GM18867 (cell line): ENCODE measurements at regions not wholly inside any gene's neighbourhood (a gene's known extent, or its start where the extent isn't known, plus 50 kb on each side); places are given as distances from the start of the nearest gene placed in this dataset.
"Not testable (repeated sequence)": the region's sequence is repeated elsewhere in the genome, so short reads cannot be mapped to it uniquely, and the experiment has no call there.

ENCODE experiments used
- ATAC-seq: cut with Tn5 transposase; IDR thresholded peaks from one replicate; pipeline ENCODE4 v1.9.1; 2021; ENCODE audit warnings: mild to moderate bottlenecking, moderate library complexity; ENCODE audit not compliant: unreplicated experiment

DNA sequence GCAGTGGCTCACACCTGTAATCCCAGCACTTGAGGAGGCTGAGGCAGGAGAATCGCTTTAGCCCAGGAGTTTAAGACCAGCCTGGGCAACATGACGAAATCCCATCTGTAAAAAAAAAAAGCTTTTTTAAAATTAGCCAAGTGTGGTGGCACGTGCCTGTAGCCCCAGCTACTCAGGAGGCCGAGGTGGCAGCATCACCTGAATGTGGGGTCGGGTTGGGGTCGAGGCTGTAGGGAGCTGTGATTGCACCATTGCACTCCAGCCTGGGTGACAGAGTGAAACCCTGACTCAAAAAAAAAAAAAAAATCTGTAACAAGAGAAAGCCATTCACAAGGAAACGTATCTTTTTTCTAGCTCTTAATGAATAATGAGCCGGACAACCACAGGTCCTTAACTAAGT is 74.7 kb upstream of the DLG1 start:
- no peak for ATAC-seq

GRCh38 chr3:197372047-197372661 is 73.7 kb upstream of the DLG1 start:
- no peak for ATAC-seq

DNA sequence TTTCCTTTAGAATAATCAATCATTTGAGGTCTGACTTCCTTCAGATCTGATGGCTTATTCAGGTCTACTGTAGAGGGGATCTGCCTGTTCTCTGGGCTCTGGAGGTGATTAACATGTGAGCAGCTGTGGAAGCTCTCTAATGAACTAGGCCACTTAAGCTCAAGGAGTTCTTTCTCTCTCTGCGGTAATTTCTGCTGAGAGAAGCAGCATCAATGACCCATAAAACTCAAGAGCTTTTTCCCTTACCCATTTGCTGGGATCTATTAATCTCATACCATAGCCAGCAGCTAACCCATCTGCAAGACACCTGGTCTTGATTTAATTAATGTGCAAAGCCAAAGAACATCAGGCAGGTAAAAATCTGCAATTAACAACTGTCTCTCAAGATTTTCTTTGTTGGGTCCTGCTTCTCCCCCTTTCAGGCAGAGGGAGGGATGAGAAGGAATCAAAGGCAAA is 73.2 kb upstream of the DLG1 start:
- ATAC-seq = no peak

- ATAC-seq = no peak
Observed at GRCh38 chr3:197369545-197369944, 71.1 kb upstream of the DLG1 start.

GRCh38 chr3:197368821-197369220 is 70.4 kb upstream of the DLG1 start:
- no peak for ATAC-seq

- no peak for ATAC-seq
Observed at GRCh38 chr3:197368330-197368729, 69.9 kb upstream of the DLG1 start.

DNA sequence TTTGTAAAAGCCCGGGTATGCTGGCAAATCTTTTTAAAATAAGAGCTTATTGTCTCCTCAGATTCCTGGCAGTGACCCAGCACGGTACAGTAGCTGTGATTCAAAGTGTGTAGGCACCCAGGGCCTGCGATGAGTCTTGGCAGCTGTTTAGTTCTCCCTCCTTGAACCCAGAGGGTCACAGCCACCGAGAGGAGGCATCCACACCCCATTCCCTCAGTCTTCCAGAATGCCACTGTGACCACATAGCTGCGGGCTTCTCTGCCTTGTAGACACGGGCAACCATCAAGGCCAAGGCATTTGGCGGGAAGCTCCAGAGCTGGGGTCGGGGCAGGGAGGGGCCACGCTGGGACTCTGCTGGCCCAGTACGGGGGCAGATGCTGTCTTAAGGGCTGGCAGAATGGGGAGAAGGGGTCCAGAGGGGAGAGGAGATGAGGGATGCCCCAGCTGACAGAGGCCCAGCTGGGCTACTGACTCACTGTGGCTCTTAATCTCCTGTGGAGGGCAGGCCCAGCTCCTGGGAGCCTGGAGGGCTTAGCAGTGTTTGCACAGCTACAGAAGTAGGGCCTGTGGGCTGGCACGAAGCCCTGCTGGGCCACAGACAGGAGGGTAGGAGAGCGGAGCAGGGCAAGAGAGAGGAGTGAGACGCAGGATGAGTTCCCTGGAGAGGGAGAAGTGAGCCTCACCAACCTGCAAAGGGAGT is 68.8 kb upstream of the DLG1 start:
- ATAC-seq = no peak

- no peak for ATAC-seq
Observed at GRCh38 chr3:197366301-197367044, 68.1 kb upstream of the DLG1 start.

DNA sequence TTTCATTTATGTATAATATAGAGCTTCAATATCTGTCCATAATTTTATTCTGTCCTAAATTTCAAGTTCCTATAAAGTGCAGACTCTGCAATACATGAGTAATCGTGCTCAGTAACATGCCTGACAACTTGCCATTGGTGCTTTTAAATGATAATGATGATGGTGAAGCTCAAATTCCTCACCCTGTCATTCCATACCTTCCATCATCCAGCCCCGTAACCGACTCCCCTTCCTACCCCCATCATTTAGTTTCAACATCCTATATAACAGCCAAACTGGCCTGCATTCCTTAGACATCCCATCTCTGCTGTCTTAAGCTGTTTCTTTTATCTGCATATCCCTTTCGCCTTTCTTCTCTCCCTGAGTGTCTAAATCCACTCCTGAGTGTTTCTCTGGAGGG is 67.2 kb upstream of the DLG1 start:
- ATAC-seq = no peak

- no peak for ATAC-seq
Observed at GRCh38 chr3:197364410-197365071, 66.1 kb upstream of the DLG1 start.

DNA sequence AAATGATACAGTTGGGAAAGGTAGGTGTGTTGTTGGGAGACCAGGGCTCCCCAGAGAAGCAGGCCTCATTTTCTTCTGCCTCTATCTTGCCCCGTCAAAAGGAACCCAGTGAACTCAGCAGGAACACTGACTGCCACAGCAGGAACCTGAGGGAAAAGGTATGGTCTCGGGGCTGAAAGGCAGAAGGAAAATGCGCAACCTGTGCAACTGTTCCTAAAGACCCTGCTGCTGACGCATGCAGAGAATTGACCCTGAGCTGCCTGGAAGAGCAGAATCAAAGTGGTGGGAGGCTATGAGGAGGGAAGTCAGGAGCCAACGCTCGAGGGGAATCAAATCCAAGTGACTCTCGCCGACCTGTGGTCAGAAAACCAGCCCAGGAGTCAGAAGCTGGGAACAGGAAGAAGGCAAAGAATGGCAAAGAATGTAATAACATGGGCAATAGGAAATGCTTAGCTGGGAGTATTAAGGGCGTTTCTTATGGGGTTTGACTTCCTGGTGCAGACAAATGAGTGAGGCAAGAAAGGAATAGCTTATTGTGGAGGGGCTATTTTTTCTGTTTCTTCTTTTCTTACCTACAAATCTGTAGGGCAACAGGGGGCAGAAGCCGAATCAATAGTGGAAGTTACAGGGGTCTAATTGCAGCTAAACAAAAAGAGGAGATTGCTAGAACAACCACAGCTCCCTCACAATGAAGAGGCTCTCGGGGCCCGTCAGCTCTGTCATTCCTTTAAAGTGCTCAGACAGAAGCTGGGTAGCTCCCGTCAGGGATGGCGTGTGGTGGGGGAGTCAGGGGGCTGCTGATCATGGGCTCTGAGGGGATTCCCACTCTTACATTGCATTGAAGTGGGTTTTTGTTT is 65.4 kb upstream of the DLG1 start:
- ATAC-seq = no peak

DNA sequence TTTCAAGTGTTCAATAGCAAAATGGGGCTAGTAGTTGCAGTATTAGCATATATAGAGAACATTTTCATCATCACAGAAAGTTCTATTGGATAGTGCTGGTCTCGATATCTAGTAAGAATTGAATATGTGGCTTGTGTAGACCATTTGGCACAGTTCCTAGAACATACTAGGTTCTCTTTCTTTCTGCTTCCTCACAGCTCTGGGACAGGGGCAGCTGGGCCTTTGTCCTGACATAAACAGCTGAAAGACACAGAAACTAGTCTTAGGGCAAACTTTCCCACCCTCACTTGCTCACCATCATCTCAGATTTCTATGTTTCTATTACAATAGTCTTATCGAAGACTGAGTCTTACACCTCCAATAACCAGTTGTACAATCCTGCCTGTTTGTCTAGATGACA is 63.7 kb upstream of the DLG1 start:
- ATAC-seq = no peak

- not testable (repeated sequence) for ATAC-seq
Observed at GRCh38 chr3:197360095-197360494, 61.7 kb upstream of the DLG1 start.

- ATAC-seq = not testable (repeated sequence)
Observed at GRCh38 chr3:197359476-197359875, 61.1 kb upstream of the DLG1 start.

- ATAC-seq = no peak
Observed at GRCh38 chr3:197356741-197357140, 58.3 kb upstream of the DLG1 start.

- ATAC-seq = peak; percentile 73
Observed at GRCh38 chr3:197356275-197356674, 57.9 kb upstream of the DLG1 start.

DNA sequence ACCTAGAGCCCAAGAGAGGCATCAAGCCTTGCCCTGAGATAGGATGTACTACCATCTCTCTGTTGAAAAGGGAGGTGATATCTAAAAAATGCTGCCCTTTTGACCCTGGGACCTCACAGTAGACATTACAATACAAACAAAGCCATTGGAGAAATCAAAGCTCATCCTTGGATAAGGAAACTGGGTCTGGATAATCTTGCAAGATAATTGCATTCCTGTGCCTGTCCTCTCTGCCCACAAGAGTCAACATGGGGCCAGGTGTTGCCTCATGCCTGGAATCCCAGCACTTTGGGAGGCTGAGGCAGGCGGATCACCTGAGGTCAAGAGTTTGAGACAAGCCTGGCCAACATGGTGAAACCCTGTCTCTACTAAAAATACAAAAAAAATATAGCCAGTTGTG is 57.3 kb upstream of the DLG1 start:
- ATAC-seq = no peak

- ATAC-seq = no peak
Observed at GRCh38 chr3:197354568-197355001, 56.2 kb upstream of the DLG1 start.

DNA sequence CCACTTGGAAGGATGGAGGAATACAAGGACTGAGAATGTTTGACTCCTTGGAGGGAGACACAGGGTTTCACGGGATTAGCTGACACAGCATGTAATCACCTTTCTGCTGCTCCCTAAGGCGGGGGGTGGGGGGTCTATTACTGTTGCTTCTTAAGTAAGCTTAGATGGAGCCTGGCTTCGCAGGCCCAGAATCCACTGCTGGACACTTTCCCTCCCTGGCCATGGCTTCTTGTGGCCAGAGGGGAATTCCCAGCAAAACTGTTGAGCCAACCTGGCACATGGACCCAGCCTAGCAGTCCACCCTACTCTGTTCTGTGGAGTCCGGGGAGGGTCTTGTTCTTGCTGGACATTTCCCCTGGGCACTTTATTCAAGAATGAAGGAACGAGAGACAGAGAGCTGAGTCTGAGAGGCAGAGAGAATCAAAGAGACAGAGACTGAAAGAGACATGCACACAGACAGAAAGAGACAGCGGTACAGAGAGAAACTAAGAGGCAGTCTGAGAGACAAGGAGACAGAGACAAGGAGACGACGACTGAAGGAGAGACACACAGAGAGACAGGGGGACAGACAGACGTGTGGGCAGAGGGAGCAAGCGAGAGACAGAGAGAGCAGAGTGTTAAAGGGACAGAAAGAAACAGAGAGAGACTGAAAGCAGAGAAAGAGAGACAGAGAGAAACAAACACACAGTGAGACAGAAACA is 55.6 kb upstream of the DLG1 start:
- no peak for ATAC-seq
